Lung (tissue), 11 donors: ENCODE measurements at regions not wholly inside any gene's neighbourhood (a gene's known extent, or its start where the extent isn't known, plus 50 kb on each side); places are given as distances from the start of the nearest gene placed in this dataset.

Experiments
- ATAC-seq: fragments of 200-7000 bp; cut with Tn5 transposase; one replicate; pipeline ENCODE4 v1.9.1; 2020; ENCODE audit warnings: moderate number of reproducible peaks; ENCODE audit not compliant: insufficient read depth, low FRiP score
- DNase-seq, 3 donors: peaks; one replicate each; pipeline ENCODE4 v3.0.0-alpha.2; 2013 to 2017
- H3K27ac ChIP-seq, 2 donors: one replicate each; pipeline ENCODE4 v1.5.1; 2013; ENCODE audit warnings: mild to moderate bottlenecking in 2 of 2, moderate library complexity in 2 of 2, control low read depth in 1 of 2, inconsistent platforms in 1 of 2, low read depth in 1 of 2, low read length in 1 of 2
- H3K27me3 ChIP-seq, 3 donors: one replicate each; pipeline ENCODE4 v1.5.1; 2013; ENCODE audit warnings: low read length in 2 of 3; ENCODE audit not compliant: control insufficient read depth in 3 of 3, insufficient read depth in 3 of 3
- H3K36me3 ChIP-seq, 4 donors: one replicate each; pipeline ENCODE4 v1.5.1; 2013; ENCODE audit warnings: low read length in 4 of 4, mild to moderate bottlenecking in 1 of 4, moderate library complexity in 1 of 4; ENCODE audit not compliant: control insufficient read depth in 4 of 4, insufficient read depth in 4 of 4
- H3K4me1 ChIP-seq, 5 donors: one replicate each; pipeline ENCODE4 v1.5.1; 2013; ENCODE audit warnings: low read length in 5 of 5, mild to moderate bottlenecking in 2 of 5, moderate library complexity in 1 of 5; ENCODE audit not compliant: control insufficient read depth in 5 of 5, insufficient read depth in 5 of 5
- H3K4me3 ChIP-seq: one replicate; pipeline ENCODE4 v1.5.1; 2013; ENCODE audit warnings: mild to moderate bottlenecking, control low read depth, moderate library complexity
- H3K9ac ChIP-seq, 2 donors: one replicate each; pipeline ENCODE4 v1.5.1; 2013; ENCODE audit warnings: low read length in 2 of 2, control low read depth in 1 of 2; ENCODE audit not compliant: insufficient read depth in 1 of 2
- H3K9me3 ChIP-seq, 4 donors: one replicate each; pipeline ENCODE4 v1.5.1; 2013; ENCODE audit warnings: low read length in 3 of 4, mild to moderate bottlenecking in 1 of 4, moderate library complexity in 1 of 4; ENCODE audit not compliant: control insufficient read depth in 4 of 4, insufficient read depth in 3 of 4
- CTCF ChIP-seq: IDR thresholded peaks from 2 replicates; pipeline ENCODE4 v1.5.1; 2012; ENCODE audit warnings: mild to moderate bottlenecking; ENCODE audit errors: control extremely low read depth, extremely low read depth
- WGBS, 2 donors: extraction: QIAGEN DNeasy Blood & Tissue Kit; methylation state at CpG; one replicate each; pipeline ENCODE4 v1.1.7; 2013; 5-methylcytosine and 5-hydroxymethylcytosine counted together
- donor health status: control.
- donor health status: control.
- donor health status: Bipolar disorder and iron deficiency.
- donor health status: healthy.
- donor health status: DM: yes; HTN: yes; CAD: no.

GRCh38 chr3:25084016-25084415 is 344.0 kb upstream of the RARB start:
- no peaks in the 10 kb centered on the region for H3K9me3 ChIP-seq
- H3K4me3 ChIP-seq: no peak overlapping the region
- H3K4me1 ChIP-seq: no peaks in the 10 kb centered on the region
- 33 to 39% methylated on average over 1 of the region's 1 CpG for WGBS, 2 donors
- no peak for TF ChIP-seq CTCF
- no peaks in the 10 kb centered on the region for H3K36me3 ChIP-seq
- no peaks in the 10 kb centered on the region for H3K27me3 ChIP-seq
- peak in 1 of 3 donors; percentile 30 for DNase-seq
- no peak overlapping the region for H3K27ac ChIP-seq
- no peak overlapping the region for H3K9ac ChIP-seq
- ATAC-seq: no peak

DNA sequence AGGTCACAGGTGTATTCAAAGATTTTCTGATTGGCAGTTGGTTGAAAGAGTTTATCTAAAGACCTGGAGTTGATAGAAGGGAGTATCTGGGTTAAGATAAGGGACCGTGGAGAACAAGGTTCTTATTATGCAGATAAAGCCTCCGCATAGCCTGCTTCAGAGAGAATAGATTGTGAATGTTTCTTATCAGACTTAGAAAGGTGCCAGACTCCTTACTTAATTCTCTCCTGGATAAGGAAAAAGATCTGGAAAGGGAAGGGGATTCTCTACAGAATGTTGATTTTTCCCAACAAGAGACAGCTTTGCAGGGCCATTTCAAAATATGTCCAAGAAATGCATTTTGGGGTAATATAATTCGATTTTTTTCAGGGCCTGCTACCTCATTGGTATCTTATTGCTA is 341.3 kb upstream of the RARB start:
- ATAC-seq (no peak), DNase-seq (no peak)
- H3K9me3 ChIP-seq: no peaks in the 10 kb centered on the region
- peaks cover 0 to 15% (median 9%) of the 10 kb centered on the region in 5 donors for H3K4me1 ChIP-seq
- H3K27ac ChIP-seq: no peak overlapping the region
- 74 to 78% methylated on average over 3 of the region's 3 CpGs for WGBS, 2 donors
- H3K4me3 ChIP-seq: no peak overlapping the region
- H3K27me3 ChIP-seq: no peaks in the 10 kb centered on the region
- no peaks in the 10 kb centered on the region for H3K36me3 ChIP-seq
- no peak for TF ChIP-seq CTCF
- no peak overlapping the region for H3K9ac ChIP-seq

- Histone ChIP-seq H3K9me3 (no peaks in the 10 kb centered on the region), H3K27me3 (no peaks in the 10 kb centered on the region), H3K9ac (no peak overlapping the region), H3K27ac (no peak overlapping the region), H3K36me3 (no peaks in the 10 kb centered on the region), H3K4me1 (peaks cover 0 to 18% (median 9%) of the 10 kb centered on the region in 5 donors), H3K4me3 (no peak overlapping the region)
- TF ChIP-seq CTCF: no peak
- no peak for DNase-seq
- 63 to 77% methylated on average over 5 of the region's 5 CpGs for WGBS, 2 donors
- ATAC-seq: no peak
Measured at GRCh38 chr3:25088284-25088683, 339.8 kb upstream of the RARB start.
